ENCODE measurements at regions not wholly inside any gene's neighbourhood (a gene's known extent, or its start where the extent isn't known, plus 50 kb on each side); places are given as distances from the start of the nearest gene placed in this dataset.

- TF ChIP-seq CTCF (conservative IDR thresholded peaks at IDR 0.05 in 1 of 2, IDR thresholded peaks at IDR 0.05 in 1 of 2; ENCODE audit: extremely low read depth in 1 of 2, insufficient read depth in 1 of 2, low read depth in 1 of 2, low read length in 2 of 2) (no peak), EZH2 (IDR thresholded peaks at IDR 0.05; ENCODE audit: borderline replicate concordance, low read length) (no peak)
Observed at GRCh38 chr13:79097201-79097600, 308.9 kb downstream of the RBM26 start.

All from mammary epithelial cell (primary cell).